Endodermal cell (in vitro differentiated cells): ENCODE measurements at regions not wholly inside any gene's neighbourhood (a gene's known extent, or its start where the extent isn't known, plus 50 kb on each side); places are given as distances from the start of the nearest gene placed in this dataset.

Experiments used
- DNase-seq: peaks from one replicate; pipeline ENCODE4 v3.0.0-alpha.2; 2017
- H3K27ac ChIP-seq: 2 replicates; pipeline ENCODE4 v1.5.1; 2013; ENCODE audit warnings: mild to moderate bottlenecking, low read depth, low read length, moderate library complexity
- H3K27me3 ChIP-seq: 2 replicates; pipeline ENCODE4 v1.6.1; 2013; ENCODE audit warnings: mild to moderate bottlenecking, low read length, moderate library complexity; ENCODE audit not compliant: insufficient read depth, control insufficient read depth, poor library complexity, severe bottlenecking
- H3K36me3 ChIP-seq: 2 replicates; pipeline ENCODE4 v1.7.0; 2013; ENCODE audit warnings: mild to moderate bottlenecking, low read length, moderate library complexity; ENCODE audit not compliant: control insufficient read depth, insufficient read depth
- H3K4me1 ChIP-seq: one replicate; pipeline ENCODE4 v1.7.0; 2013; ENCODE audit warnings: low read length; ENCODE audit not compliant: control insufficient read depth, insufficient read depth
- H3K4me3 ChIP-seq: 2 replicates; pipeline ENCODE4 v1.5.1; 2013; ENCODE audit warnings: mild to moderate bottlenecking, low read length, moderate library complexity
- H3K9ac ChIP-seq: 2 replicates; pipeline ENCODE4 v1.6.1; 2013; ENCODE audit warnings: mild to moderate bottlenecking, low read length, moderate library complexity; ENCODE audit not compliant: poor library complexity, severe bottlenecking; ENCODE audit errors: extremely low read depth
- H3K9me3 ChIP-seq: 2 replicates; pipeline ENCODE4 v1.6.1; 2013; ENCODE audit warnings: mild to moderate bottlenecking, low read length, moderate library complexity; ENCODE audit not compliant: control insufficient read depth
- H3K27ac Mint-ChIP-seq: 2 replicates; pipeline ENCODE4 v1.8.0; 2020; ENCODE audit warnings: mixed read lengths
- H3K27me3 Mint-ChIP-seq: 2 replicates; pipeline ENCODE4 v1.8.0; 2021; ENCODE audit warnings: mild to moderate bottlenecking, mixed read lengths; ENCODE audit not compliant: insufficient read depth
- H3K36me3 Mint-ChIP-seq: 2 replicates; pipeline ENCODE4 v1.8.0; 2020; ENCODE audit warnings: low read depth, mixed read lengths
- H3K4me1 Mint-ChIP-seq: 2 replicates; pipeline ENCODE4 v1.8.0; 2020; ENCODE audit warnings: mixed read lengths
- H3K4me3 Mint-ChIP-seq: 2 replicates; pipeline ENCODE4 v1.8.0; 2020; ENCODE audit warnings: mild to moderate bottlenecking, moderate library complexity, mixed read lengths
- H3K9me3 Mint-ChIP-seq: 2 replicates; pipeline ENCODE4 v1.8.0; 2020; ENCODE audit warnings: mild to moderate bottlenecking, mixed read lengths
- WGBS, 2 experiments: methylation state at CpG; one replicate each; pipeline versions ENCODE4 v1.1.5 to v1.1.7; 2013; ENCODE audit warnings: missing lambda C conversion rate in 2 of 2, mixed read lengths in 1 of 2; ENCODE audit not compliant: insufficient coverage in 1 of 2, insufficient read length in 1 of 2; 5-methylcytosine and 5-hydroxymethylcytosine counted together
- TF ChIP-seq, protein P1 (sequence below): fragments of 200-600 bp; sonication (generic); conservative IDR thresholded peaks from 2 replicates; pipeline ENCODE4 v1.5.0; 2021; ENCODE audit warnings: antibody characterized with exemption, mild to moderate bottlenecking

GRCh38 chr21:35410123-35410522 is 361.0 kb upstream of the RUNX1 start:
- Histone ChIP-seq H3K27me3 (no peaks in the 10 kb centered on the region), H3K9ac (no peak overlapping the region), H3K4me3 (no peak overlapping the region), H3K36me3 (no peaks in the 10 kb centered on the region), H3K27ac (no peak overlapping the region), H3K9me3 (no peaks in the 10 kb centered on the region), H3K4me1 (no peaks in the 10 kb centered on the region)
- 92% methylated on average over 1 of the region's 1 CpG; no CpG with 5 or more reads in 1 of the 2 experiments for WGBS, 2 experiments
- no peaks in the 10 kb centered on the region for H3K36me3 Mint-ChIP-seq
- H3K4me3 Mint-ChIP-seq = no peak overlapping the region
- TF ChIP-seq, protein P1, sequence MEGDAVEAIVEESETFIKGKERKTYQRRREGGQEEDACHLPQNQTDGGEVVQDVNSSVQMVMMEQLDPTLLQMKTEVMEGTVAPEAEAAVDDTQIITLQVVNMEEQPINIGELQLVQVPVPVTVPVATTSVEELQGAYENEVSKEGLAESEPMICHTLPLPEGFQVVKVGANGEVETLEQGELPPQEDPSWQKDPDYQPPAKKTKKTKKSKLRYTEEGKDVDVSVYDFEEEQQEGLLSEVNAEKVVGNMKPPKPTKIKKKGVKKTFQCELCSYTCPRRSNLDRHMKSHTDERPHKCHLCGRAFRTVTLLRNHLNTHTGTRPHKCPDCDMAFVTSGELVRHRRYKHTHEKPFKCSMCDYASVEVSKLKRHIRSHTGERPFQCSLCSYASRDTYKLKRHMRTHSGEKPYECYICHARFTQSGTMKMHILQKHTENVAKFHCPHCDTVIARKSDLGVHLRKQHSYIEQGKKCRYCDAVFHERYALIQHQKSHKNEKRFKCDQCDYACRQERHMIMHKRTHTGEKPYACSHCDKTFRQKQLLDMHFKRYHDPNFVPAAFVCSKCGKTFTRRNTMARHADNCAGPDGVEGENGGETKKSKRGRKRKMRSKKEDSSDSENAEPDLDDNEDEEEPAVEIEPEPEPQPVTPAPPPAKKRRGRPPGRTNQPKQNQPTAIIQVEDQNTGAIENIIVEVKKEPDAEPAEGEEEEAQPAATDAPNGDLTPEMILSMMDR = no peak
- no peaks in the 10 kb centered on the region for H3K27me3 Mint-ChIP-seq
- H3K9me3 Mint-ChIP-seq = peaks cover 2% of the 10 kb centered on the region
- H3K4me1 Mint-ChIP-seq = peaks cover 7% of the 10 kb centered on the region
- no peak overlapping the region for H3K27ac Mint-ChIP-seq
- DNase-seq = no peak

DNA sequence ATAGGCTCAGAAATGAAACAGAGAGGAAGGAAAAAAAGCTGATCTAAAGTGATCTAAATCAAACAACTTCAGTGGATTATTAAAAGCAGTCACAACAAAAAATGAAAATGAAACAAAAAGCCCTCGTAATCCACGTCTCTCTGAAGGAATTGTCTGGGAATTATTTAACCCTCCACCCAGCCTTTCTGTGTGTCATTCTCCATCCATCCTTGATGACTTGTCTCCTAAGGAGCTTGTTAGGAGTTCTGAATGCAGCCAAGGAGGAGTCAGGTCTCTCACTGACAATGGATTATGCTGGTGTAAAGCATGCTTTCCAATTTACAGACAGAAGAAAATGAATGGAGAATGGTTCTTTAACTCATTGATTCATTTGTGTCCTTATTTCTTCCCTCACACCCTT is 359.3 kb upstream of the RUNX1 start:
- Histone ChIP-seq H3K27me3 (no peaks in the 10 kb centered on the region), H3K36me3 (no peaks in the 10 kb centered on the region), H3K27ac (no peak overlapping the region), H3K4me3 (no peak overlapping the region), H3K4me1 (no peaks in the 10 kb centered on the region), H3K9ac (no peak overlapping the region), H3K9me3 (no peaks in the 10 kb centered on the region)
- TF ChIP-seq, protein P1 = no peak
- Mint-ChIP-seq H3K4me3 (no peak overlapping the region), H3K36me3 (no peaks in the 10 kb centered on the region), H3K27ac (no peak overlapping the region), H3K9me3 (peaks cover 2% of the 10 kb centered on the region), H3K27me3 (no peaks in the 10 kb centered on the region), H3K4me1 (peaks cover 6% of the 10 kb centered on the region)
- no peak for DNase-seq
- 91 to 95% methylated on average over 2 of the region's 2 CpGs for WGBS, 2 experiments

GRCh38 chr21:35406635-35407034 is 357.5 kb upstream of the RUNX1 start:
- DNase-seq = no peak
- Mint-ChIP-seq H3K9me3 (peaks cover 2% of the 10 kb centered on the region), H3K27me3 (no peaks in the 10 kb centered on the region), H3K36me3 (no peaks in the 10 kb centered on the region), H3K4me3 (no peak overlapping the region), H3K27ac (no peak overlapping the region), H3K4me1 (peaks cover 6% of the 10 kb centered on the region)
- no peaks in the 10 kb centered on the region for H3K27me3 ChIP-seq
- H3K4me1 ChIP-seq = no peaks in the 10 kb centered on the region
- no peaks in the 10 kb centered on the region for H3K9me3 ChIP-seq
- no peak overlapping the region for H3K4me3 ChIP-seq
- TF ChIP-seq, protein P1 = no peak
- 88 to 95% methylated on average over 3 to 6 of the region's 6 CpGs for WGBS, 2 experiments
- H3K9ac ChIP-seq = no peak overlapping the region
- no peak overlapping the region for H3K27ac ChIP-seq
- no peaks in the 10 kb centered on the region for H3K36me3 ChIP-seq
